ENCODE measurements at regions not wholly inside any gene's neighbourhood (a gene's known extent, or its start where the extent isn't known, plus 50 kb on each side); places are given as distances from the start of the nearest gene placed in this dataset.

DNA sequence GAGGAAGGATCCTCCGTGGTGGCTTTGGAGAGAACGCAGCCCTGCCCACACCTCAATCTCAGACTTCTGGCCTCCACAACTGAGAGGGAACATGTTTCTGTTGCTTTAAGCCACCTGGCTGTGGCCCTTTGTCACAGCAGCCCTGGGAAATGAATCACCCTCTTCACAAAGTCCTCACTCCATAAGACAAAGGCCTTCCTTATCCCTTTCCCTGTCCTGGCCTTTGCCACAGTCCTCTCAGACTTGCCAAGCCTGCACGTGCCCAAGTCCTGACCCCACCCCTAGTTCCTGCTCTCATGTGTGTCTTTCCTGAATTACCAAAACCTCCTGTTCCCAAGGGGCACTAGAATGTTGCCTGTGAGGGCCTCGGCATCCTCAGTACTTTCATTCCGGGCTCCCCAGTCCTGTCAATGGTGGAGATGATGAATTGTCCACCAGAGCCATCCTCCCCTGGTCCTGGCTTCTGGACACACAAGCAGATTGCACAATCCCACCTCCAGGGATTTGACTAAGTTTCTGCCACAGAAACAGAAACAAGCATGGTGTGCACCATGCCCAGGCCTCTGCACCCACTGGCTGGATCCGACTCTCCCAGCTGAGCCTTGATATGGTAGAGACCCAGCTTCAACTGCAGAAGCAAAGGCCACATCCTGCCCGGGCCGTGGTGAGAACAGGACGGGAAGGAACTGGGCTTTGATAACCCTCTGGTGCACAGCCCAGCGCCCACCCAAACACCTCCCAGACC is 232.6 kb upstream of the PDE10A start:
- TF ChIP-seq, protein P1, sequence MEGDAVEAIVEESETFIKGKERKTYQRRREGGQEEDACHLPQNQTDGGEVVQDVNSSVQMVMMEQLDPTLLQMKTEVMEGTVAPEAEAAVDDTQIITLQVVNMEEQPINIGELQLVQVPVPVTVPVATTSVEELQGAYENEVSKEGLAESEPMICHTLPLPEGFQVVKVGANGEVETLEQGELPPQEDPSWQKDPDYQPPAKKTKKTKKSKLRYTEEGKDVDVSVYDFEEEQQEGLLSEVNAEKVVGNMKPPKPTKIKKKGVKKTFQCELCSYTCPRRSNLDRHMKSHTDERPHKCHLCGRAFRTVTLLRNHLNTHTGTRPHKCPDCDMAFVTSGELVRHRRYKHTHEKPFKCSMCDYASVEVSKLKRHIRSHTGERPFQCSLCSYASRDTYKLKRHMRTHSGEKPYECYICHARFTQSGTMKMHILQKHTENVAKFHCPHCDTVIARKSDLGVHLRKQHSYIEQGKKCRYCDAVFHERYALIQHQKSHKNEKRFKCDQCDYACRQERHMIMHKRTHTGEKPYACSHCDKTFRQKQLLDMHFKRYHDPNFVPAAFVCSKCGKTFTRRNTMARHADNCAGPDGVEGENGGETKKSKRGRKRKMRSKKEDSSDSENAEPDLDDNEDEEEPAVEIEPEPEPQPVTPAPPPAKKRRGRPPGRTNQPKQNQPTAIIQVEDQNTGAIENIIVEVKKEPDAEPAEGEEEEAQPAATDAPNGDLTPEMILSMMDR (tag by site-specific recombination; IDR thresholded peaks at IDR 0.05): no peak
- TF ChIP-seq ZNF521 (tag by site-specific recombination; IDR thresholded peaks at IDR 0.05) (no peak), HOXD13 (CRISPR knock-in tag; IDR thresholded peaks at IDR 0.05; ENCODE audit: borderline replicate concordance) (no peak)
- TF ChIP-seq, protein P2, sequence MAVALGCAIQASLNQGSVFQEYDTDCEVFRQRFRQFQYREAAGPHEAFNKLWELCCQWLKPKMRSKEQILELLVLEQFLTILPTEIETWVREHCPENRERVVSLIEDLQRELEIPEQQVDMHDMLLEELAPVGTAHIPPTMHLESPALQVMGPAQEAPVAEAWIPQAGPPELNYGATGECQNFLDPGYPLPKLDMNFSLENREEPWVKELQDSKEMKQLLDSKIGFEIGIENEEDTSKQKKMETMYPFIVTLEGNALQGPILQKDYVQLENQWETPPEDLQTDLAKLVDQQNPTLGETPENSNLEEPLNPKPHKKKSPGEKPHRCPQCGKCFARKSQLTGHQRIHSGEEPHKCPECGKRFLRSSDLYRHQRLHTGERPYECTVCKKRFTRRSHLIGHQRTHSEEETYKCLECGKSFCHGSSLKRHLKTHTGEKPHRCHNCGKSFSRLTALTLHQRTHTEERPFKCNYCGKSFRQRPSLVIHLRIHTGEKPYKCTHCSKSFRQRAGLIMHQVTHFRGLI (tag by site-specific recombination; IDR thresholded peaks at IDR 0.05): no peak
- TF ChIP-seq, protein P3, sequence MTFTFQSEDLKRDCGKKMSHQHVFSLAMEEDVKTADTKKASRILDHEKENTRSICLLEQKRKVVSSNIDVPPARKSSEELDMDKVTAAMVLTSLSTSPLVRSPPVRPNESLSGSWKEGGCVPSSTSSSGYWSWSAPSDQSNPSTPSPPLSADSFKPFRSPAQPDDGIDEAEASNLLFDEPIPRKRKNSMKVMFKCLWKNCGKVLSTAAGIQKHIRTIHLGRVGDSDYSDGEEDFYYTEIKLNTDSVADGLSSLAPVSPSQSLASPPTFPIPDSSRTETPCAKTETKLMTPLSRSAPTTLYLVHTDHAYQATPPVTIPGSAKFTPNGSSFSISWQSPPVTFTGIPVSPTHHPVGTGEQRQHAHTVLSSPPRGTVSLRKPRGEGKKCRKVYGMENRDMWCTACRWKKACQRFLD (tag by site-specific recombination; IDR thresholded peaks at IDR 0.05): no peak
- TF ChIP-seq, protein P4, sequence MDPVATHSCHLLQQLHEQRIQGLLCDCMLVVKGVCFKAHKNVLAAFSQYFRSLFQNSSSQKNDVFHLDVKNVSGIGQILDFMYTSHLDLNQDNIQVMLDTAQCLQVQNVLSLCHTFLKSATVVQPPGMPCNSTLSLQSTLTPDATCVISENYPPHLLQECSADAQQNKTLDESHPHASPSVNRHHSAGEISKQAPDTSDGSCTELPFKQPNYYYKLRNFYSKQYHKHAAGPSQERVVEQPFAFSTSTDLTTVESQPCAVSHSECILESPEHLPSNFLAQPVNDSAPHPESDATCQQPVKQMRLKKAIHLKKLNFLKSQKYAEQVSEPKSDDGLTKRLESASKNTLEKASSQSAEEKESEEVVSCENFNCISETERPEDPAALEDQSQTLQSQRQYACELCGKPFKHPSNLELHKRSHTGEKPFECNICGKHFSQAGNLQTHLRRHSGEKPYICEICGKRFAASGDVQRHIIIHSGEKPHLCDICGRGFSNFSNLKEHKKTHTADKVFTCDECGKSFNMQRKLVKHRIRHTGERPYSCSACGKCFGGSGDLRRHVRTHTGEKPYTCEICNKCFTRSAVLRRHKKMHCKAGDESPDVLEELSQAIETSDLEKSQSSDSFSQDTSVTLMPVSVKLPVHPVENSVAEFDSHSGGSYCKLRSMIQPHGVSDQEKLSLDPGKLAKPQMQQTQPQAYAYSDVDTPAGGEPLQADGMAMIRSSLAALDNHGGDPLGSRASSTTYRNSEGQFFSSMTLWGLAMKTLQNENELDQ (tag by site-specific recombination; IDR thresholded peaks at IDR 0.05; ENCODE audit: low read depth): no peak
- TF ChIP-seq, protein P5, sequence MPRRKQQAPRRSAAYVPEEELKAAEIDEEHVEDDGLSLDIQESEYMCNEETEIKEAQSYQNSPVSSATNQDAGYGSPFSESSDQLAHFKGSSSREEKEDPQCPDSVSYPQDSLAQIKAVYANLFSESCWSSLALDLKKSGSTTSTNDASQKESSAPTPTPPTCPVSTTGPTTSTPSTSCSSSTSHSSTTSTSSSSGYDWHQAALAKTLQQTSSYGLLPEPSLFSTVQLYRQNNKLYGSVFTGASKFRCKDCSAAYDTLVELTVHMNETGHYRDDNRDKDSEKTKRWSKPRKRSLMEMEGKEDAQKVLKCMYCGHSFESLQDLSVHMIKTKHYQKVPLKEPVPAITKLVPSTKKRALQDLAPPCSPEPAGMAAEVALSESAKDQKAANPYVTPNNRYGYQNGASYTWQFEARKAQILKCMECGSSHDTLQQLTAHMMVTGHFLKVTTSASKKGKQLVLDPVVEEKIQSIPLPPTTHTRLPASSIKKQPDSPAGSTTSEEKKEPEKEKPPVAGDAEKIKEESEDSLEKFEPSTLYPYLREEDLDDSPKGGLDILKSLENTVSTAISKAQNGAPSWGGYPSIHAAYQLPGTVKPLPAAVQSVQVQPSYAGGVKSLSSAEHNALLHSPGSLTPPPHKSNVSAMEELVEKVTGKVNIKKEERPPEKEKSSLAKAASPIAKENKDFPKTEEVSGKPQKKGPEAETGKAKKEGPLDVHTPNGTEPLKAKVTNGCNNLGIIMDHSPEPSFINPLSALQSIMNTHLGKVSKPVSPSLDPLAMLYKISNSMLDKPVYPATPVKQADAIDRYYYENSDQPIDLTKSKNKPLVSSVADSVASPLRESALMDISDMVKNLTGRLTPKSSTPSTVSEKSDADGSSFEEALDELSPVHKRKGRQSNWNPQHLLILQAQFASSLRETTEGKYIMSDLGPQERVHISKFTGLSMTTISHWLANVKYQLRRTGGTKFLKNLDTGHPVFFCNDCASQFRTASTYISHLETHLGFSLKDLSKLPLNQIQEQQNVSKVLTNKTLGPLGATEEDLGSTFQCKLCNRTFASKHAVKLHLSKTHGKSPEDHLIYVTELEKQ (tag by site-specific recombination; IDR thresholded peaks at IDR 0.05; ENCODE audit: borderline replicate concordance): no peak

Measured in HEK293 (cell line).